ENCODE measurements at regions not wholly inside any gene's neighbourhood (a gene's known extent, or its start where the extent isn't known, plus 50 kb on each side); places are given as distances from the start of the nearest gene placed in this dataset.
"Not testable (repeated sequence)": the region's sequence is repeated elsewhere in the genome, so short reads cannot be mapped to it uniquely, and the experiment has no call there.

DNA sequence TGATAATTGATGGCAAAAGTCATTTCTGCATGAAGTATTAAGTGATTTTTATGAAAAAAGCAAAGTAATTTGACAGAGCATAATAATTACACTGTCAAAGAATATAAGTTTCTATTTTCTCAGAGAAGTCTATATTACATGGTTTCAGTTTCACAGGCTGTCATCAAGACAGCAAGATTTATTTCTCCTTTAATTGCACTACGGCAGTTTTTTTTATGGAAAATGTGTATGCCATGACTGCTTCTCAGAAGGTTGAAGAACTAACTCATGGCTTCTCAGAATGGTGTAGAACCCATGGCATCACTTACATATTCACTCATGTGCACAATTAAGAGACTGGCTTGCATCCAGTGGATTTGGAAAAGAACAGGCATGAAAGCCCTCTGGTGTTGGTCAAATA, 870.3 kb upstream of the SORCS1 start:
- TF ChIP-seq, protein P1, sequence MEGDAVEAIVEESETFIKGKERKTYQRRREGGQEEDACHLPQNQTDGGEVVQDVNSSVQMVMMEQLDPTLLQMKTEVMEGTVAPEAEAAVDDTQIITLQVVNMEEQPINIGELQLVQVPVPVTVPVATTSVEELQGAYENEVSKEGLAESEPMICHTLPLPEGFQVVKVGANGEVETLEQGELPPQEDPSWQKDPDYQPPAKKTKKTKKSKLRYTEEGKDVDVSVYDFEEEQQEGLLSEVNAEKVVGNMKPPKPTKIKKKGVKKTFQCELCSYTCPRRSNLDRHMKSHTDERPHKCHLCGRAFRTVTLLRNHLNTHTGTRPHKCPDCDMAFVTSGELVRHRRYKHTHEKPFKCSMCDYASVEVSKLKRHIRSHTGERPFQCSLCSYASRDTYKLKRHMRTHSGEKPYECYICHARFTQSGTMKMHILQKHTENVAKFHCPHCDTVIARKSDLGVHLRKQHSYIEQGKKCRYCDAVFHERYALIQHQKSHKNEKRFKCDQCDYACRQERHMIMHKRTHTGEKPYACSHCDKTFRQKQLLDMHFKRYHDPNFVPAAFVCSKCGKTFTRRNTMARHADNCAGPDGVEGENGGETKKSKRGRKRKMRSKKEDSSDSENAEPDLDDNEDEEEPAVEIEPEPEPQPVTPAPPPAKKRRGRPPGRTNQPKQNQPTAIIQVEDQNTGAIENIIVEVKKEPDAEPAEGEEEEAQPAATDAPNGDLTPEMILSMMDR (IDR thresholded peaks at IDR 0.05; ENCODE audit: low read length, missing control alignments) = no peak
- H3K4me3 ChIP-seq (replicated peaks; ENCODE audit: low read depth, low read length) = no peak overlapping the region
- DNase-seq (ENCODE audit: low read depth) = no peak

DNA sequence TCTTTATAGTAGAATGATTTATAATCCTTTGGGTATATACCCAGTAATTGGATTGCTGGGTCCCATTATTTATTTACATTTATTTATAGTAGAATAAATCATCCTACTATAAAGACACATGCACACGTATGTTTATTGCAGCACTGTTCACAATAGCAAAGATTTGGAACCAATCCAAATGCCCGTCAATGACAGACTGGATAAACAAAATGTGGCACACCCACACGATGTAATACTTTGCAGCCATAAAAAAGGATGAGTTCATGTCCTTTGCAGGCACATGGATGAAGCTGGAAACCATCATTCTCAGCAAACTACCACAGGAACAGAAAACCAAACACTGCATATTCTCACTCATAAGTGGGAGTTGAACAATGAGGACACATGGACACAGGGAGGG, 869.0 kb upstream of the SORCS1 start:
- not testable (repeated sequence) for DNase-seq (ENCODE audit: low read depth); H3K4me3 ChIP-seq (replicated peaks; ENCODE audit: low read depth, low read length)

DNA sequence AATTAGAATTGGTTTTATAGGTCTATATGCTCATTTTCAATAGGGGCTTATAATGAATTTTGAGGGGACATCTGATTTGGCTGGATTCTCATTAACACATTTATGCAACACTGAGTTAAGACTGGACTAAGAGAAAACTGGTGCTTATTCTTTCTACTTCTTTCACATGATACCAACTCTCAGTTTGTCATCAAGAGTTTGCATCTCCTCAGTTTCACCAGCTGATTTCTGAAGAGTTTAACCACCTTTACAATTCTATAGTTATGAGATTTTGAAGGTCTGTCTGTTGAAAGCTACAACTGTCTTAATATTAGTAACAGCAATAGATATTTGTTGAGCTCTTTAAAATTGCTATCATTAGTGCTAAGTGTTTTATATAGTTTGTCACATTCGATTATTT, 867.0 kb upstream of the SORCS1 start:
- H3K4me3 ChIP-seq (replicated peaks; ENCODE audit: low read depth, low read length) = no peak overlapping the region
- TF ChIP-seq, protein P1 (IDR thresholded peaks at IDR 0.05; ENCODE audit: low read length, missing control alignments) = no peak
- DNase-seq (ENCODE audit: low read depth) = no peak

DNA sequence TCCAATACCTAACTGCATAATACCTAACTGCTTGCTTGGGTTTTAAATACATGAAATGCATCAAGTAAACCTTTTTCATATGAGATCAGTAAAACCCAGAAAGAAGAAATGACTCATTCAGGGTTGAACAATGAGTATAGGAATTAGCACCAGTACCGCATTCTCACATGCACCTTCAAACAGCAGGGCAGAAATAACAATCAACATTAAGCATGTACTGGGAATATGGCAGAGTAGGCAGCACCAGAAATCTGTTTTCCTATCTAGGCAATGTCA, 850.3 kb upstream of the SORCS1 start:
- no peak for DNase-seq (ENCODE audit: low read depth)
- TF ChIP-seq, protein P1 (IDR thresholded peaks at IDR 0.05; ENCODE audit: low read length, missing control alignments) = no peak

DNA sequence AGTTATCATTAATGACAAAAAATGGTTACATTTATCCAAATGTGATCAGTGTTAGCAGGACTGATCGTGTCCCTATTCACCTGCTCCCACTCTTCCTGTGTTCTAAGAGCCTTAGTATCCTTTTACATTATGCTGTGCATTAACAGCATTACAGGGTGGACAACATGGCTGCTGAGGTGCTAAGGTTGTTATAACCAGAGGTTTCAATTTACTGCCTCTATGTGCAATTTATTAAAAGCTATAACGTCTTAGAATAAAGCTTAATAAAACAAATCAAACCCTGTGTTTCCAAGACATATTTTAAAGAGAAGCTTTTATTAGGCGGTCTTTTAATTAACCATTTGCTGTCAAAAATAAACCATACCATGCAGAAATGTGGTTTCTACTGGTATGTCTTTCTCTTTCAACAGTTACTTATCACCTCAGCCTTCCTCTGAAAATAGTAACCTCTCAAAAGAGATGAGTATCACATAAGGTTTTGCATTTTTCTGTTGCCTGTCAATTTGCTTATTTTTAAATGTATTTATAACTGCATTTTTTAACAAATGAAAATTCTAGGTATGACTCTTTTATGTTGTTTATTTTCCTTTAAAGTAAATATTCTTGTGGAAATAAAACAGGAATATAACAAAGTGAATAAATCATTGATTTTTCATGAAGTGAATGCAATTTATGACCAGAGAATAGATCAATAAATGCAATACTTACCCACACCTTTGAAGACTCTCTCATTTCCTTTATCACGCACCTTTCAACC, 849.8 kb upstream of the SORCS1 start:
- no peak for DNase-seq (ENCODE audit: low read depth)
- TF ChIP-seq, protein P1 (IDR thresholded peaks at IDR 0.05; ENCODE audit: low read length, missing control alignments) = no peak
- no peak overlapping the region for H3K4me3 ChIP-seq (replicated peaks; ENCODE audit: low read depth, low read length)

More for the DNA sequence above, 850.3 kb upstream of the SORCS1 start:
- H3K4me3 ChIP-seq (replicated peaks; ENCODE audit: low read depth, low read length) = no peak overlapping the region

DNA sequence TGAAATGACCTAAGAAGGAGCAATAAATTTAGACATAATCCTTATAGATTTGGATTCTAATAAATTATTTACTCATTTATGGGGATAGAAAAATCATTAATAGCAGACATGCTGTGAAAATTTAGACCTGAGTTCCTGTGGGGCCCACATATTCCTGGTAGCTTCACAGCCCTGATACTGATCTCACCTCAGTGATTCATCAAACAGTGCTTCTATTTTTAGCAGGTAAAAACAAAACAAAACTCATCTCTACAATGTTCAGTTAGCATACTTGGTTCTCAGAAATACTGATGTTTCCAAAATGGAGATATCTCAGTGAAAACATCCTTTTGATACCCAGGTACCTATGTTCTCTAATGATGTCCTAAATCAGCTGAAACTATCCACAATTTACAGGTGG, 841.1 kb upstream of the SORCS1 start:
- TF ChIP-seq, protein P1 (IDR thresholded peaks at IDR 0.05; ENCODE audit: low read length, missing control alignments) = no peak

DNA sequence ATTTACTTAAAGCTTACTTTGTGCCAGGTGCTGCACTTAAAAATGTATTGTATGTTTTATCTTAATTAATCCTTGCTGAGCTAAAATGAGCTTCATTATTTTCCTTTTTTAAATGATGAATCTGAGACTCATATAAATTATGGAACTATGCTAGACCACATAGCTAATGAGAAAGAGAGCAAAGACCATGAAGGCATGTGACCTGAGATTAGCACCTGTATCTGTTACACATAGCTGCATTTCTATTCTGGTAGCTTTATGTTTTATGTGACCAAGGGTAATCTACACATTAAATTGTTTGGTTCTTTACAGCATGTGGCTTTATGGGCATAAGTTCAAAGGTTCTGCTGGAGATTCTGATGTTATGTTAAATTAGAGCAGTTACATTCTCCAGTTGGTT, 839.1 kb upstream of the SORCS1 start:
- no peak overlapping the region for H3K4me3 ChIP-seq (replicated peaks; ENCODE audit: low read depth, low read length)
- no peak for DNase-seq (ENCODE audit: low read depth)
- TF ChIP-seq, protein P1 (IDR thresholded peaks at IDR 0.05; ENCODE audit: low read length, missing control alignments) = no peak

More for the DNA sequence above, 841.1 kb upstream of the SORCS1 start:
- no peak for DNase-seq (ENCODE audit: low read depth)
- H3K4me3 ChIP-seq (replicated peaks; ENCODE audit: low read depth, low read length) = no peak overlapping the region

All from fibroblast of pulmonary artery (primary cell).